ENCODE measurements at regions not wholly inside any gene's neighbourhood (a gene's known extent, or its start where the extent isn't known, plus 50 kb on each side); places are given as distances from the start of the nearest gene placed in this dataset.

GRCh38 chr2:19231625-19232024 lies 126.8 kb downstream of the OSR1 start:
- H3K9ac ChIP-seq (ENCODE audit: insufficient read depth in 1 of 2, low read depth in 2 of 2, low read length in 2 of 2): no peak overlapping the region
- no peak for FAIRE-seq
- CTCF ChIA-PET (ENCODE audit: low intra/inter-chr PET ratio): interaction anchor here (0.6 kb wide), 1 partner anchor 797 kb away, joined by 3 read pairs; no protein-coding TSS in a partner anchor

GRCh38 chr2:19230626-19231025 lies 127.8 kb downstream of the OSR1 start:
- 0% methylated on average over 2 of the region's 2 CpGs for WGBS (ENCODE audit: insufficient coverage, low coverage, missing lambda C conversion rate)
- DNase-seq (ENCODE audit: extremely low read depth in 1 of 4, low spot score in 3 of 4): no peak
- Histone ChIP-seq H3K36me3 (ENCODE audit: control insufficient read depth, insufficient read depth, low read length) (no peaks in the 10 kb centered on the region), H3K4me2 (ENCODE audit: insufficient read depth, low read length) (no peak overlapping the region), H3K4me3 (no peak overlapping the region), H3K9me1 (ENCODE audit: control insufficient read depth, insufficient read depth, low read length) (no peaks in the 10 kb centered on the region), H3K4me1 (replicated peaks in 1 of 2; ENCODE audit: control insufficient read depth in 2 of 2, insufficient read depth in 2 of 2, low read length in 2 of 2) (no peaks in the 10 kb centered on the region), H3K9ac (ENCODE audit: insufficient read depth in 1 of 2, low read depth in 2 of 2, low read length in 2 of 2) (no peak overlapping the region), H3K27ac (ENCODE audit: extremely low read depth, low read depth, low read length) (no peak overlapping the region), H3K9me3 (replicated peaks; ENCODE audit: control insufficient read depth, insufficient read depth, low read depth, low read length) (no peaks in the 10 kb centered on the region), H4K20me1 (replicated peaks; ENCODE audit: control insufficient read depth, insufficient read depth, low read length) (no peaks in the 10 kb centered on the region), H3K79me2 (ENCODE audit: control insufficient read depth, insufficient read depth, low read length) (no peaks in the 10 kb centered on the region), H2AFZ (ENCODE audit: low read depth, low read length) (no peak overlapping the region), H3K27me3 (ENCODE audit: control insufficient read depth in 2 of 2, insufficient read depth in 2 of 2, low read length in 2 of 2) (no peaks in the 10 kb centered on the region)
- POLR2A ChIA-PET: no interaction called here
- CTCF ChIA-PET (ENCODE audit: low intra/inter-chr PET ratio): no interaction called here
- ATAC-seq: no peak
- no TSS peak for BruUV-seq (replicated peaks)
- FAIRE-seq: no peak
- intact Hi-C loops (cut with micrococcal nuclease) (no loop called here), in situ Hi-C loops (cut with MboI) (no loop called here)
- TF ChIP-seq IFI16 (CRISPR knock-in tag; IDR thresholded peaks at IDR 0.05) (no peak), RAD21 (CRISPR knock-in tag; conservative IDR thresholded peaks at IDR 0.05 in 1 of 2, IDR thresholded peaks at IDR 0.05 in 1 of 2) (no peak), CHD1 (IDR thresholded peaks at IDR 0.05; ENCODE audit: low read length) (no peak), MEIS2 (IDR thresholded peaks at IDR 0.05; ENCODE audit: partially characterized antibody) (no peak), JUN (IDR thresholded peaks at IDR 0.05; ENCODE audit: borderline replicate concordance, low read depth, low read length) (no peak), JUN (CRISPR knock-in tag; IDR thresholded peaks at IDR 0.05; ENCODE audit: borderline replicate concordance) (no peak), ZNF785 (CRISPR knock-in tag; IDR thresholded peaks at IDR 0.05) (no peak), ZC3H4 (CRISPR knock-in tag; IDR thresholded peaks at IDR 0.05; ENCODE audit: borderline replicate concordance) (no peak), MAFG (tag; conservative IDR thresholded peaks at IDR 0.05) (no peak), NEUROD1 (IDR thresholded peaks at IDR 0.05; ENCODE audit: borderline replicate concordance, low read depth, low read length, partially characterized antibody) (no peak), COPS2 (conservative IDR thresholded peaks at IDR 0.05) (no peak), E2F4 (CRISPR knock-in tag; IDR thresholded peaks at IDR 0.05; ENCODE audit: low read depth) (no peak), ATF1 (CRISPR knock-in tag; IDR thresholded peaks at IDR 0.05) (no peak), ATF1 (tag; IDR thresholded peaks at IDR 0.05) (no peak), HEY1 (CRISPR knock-in tag; IDR thresholded peaks at IDR 0.05; ENCODE audit: borderline replicate concordance) (no peak)

More at GRCh38 chr2:19231625-19232024, 126.8 kb downstream of the OSR1 start:
- Histone ChIP-seq H3K27me3 (ENCODE audit: control insufficient read depth in 2 of 2, insufficient read depth in 2 of 2, low read length in 2 of 2) (no peaks in the 10 kb centered on the region), H4K20me1 (replicated peaks; ENCODE audit: control insufficient read depth, insufficient read depth, low read length) (no peaks in the 10 kb centered on the region), H3K4me2 (ENCODE audit: insufficient read depth, low read length) (no peak overlapping the region), H3K79me2 (ENCODE audit: control insufficient read depth, insufficient read depth, low read length) (no peaks in the 10 kb centered on the region), H3K36me3 (ENCODE audit: control insufficient read depth, insufficient read depth, low read length) (no peaks in the 10 kb centered on the region), H3K9me3 (replicated peaks; ENCODE audit: control insufficient read depth, insufficient read depth, low read depth, low read length) (no peaks in the 10 kb centered on the region), H3K4me1 (replicated peaks in 1 of 2; ENCODE audit: control insufficient read depth in 2 of 2, insufficient read depth in 2 of 2, low read length in 2 of 2) (no peaks in the 10 kb centered on the region), H3K4me3 (no peak overlapping the region), H3K27ac (ENCODE audit: extremely low read depth, low read depth, low read length) (no peak overlapping the region), H3K9me1 (ENCODE audit: control insufficient read depth, insufficient read depth, low read length) (no peaks in the 10 kb centered on the region), H2AFZ (ENCODE audit: low read depth, low read length) (no peak overlapping the region)
- 0% methylated on average over 2 of the region's 2 CpGs for WGBS (ENCODE audit: insufficient coverage, low coverage, missing lambda C conversion rate)
- no TSS peak for BruUV-seq (replicated peaks)
- POLR2A ChIA-PET: no interaction called here
- no peak for DNase-seq (ENCODE audit: extremely low read depth in 1 of 4, low spot score in 3 of 4)
- ATAC-seq: no peak
- intact Hi-C loops (cut with micrococcal nuclease) (no loop called here), in situ Hi-C loops (cut with MboI) (no loop called here)
- TF ChIP-seq ZNF24 (IDR thresholded peaks at IDR 0.05): peak; percentile 53; the same call in 1 of the 2 replicates
- TF ChIP-seq TCF7 (IDR thresholded peaks at IDR 0.05; ENCODE audit: borderline replicate concordance): no peak
